GM21515 (cell line): ENCODE measurements at regions not wholly inside any gene's neighbourhood (a gene's known extent, or its start where the extent isn't known, plus 50 kb on each side); places are given as distances from the start of the nearest gene placed in this dataset.

ENCODE experiments used
- ATAC-seq: cut with Tn5 transposase; IDR thresholded peaks from one replicate; pipeline ENCODE4 v1.9.1; 2021; ENCODE audit not compliant: unreplicated experiment

DNA sequence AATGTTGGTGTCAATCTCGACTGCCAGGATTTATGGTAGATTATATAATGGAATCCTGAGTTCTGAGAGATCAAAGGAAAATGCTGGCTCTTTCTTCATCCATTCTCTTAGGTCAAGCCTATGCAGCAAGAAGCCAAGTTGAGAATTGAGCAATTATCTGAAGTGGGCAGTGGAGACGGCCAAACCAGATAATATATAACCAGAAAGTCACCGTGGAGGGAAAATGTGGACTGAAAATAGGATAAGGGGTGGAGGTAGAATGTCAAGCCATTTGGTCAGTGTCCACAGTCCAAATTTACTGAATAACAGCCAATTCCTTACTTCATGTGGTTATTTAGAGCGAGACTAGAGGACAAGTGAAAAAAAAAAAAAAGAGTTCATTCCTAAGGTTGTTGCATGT, 107.8 kb upstream of the ESR1 start:
- ATAC-seq, result no peak

DNA sequence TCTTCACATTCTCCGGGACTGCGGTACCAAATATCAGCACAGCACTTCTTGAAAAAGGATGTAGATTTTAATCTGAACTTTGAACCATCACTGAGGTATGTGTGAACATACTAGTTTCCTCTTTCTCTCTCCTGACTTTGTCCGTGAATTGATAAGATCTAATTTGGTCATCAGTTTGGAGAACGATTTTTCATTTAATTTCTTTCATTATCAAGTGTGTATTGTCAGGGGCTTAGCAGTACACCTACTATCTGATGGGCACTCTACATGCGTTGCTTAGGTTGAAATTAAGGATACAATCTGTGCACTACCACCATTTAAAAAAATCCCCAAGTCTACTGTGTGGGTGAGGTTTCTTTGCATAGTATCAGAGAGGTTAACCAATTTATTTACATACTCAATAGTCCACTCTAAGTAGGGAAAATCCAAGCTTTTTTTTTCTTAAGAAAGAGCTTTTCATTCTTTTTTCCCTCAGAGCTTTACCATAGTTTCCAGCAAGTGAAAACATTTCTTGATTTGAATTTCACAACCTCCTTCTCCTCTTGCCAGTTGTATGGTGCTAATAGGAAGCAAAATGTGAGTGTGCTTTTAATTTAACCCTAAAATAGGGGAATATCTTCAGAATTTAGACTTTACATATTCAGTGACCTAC, 105.4 kb upstream of the ESR1 start:
- peak; percentile 66 for ATAC-seq

DNA sequence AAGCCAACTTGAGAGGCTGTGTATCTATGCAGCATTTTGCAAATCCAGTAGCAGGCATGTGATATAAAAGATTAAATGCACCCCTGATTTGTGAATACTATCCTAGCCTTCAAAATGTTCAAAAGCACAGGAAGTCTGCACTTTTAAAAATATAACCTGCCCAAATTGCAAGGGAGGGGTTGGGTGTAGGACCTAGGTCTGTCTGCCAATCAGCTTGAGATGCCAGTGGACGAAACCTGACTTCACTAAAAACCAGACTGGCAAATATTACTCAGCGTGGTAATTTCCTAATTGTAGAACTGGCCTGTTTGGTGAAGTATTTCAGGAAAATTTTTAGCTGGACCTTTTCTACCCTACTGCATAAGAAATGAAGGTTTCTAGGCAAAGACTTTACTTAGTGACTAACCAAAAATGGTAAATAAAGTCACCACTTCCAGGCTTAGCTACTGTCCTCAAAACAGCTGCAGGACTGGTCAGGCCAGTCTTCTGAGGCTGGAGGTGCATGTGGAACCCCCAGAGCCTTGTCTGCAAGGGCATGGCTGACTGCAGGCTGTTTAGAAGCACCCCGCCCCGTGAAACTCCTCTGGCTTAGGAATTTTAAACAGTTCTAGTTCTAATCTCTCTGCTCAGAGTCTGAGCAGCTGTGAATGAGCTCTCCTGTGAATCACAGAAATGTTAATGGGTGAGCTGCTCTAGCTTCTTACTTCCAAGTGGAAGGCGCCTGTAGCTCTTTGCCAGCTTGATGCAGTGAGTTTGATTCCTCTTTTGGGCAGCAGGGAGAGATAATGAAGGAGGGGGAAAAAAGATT, 104.4 kb upstream of the ESR1 start:
- ATAC-seq, result peak; percentile 25

DNA sequence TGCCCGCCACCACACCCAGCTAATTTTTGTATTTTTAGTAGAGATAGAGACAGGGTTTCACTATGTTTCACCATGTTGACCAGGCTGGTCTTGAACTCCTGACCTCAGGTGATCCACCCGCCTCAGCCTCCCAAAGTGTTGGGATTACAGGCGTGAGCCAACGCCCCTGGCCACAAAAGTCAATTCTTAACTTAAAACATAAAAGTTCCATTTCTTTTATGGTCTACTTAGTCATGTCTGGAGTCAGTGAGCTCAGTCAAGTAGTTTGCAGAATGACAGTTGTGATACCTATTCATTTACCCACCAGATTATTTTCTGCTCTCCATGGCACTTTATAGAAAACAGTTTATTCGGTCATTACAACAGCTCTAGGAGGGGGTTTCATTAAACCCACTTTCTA, 103.1 kb upstream of the ESR1 start:
- ATAC-seq, result no peak

- ATAC-seq, result no peak
Observed at GRCh38 chr6:151705993-151706733, 101.3 kb upstream of the ESR1 start.

DNA sequence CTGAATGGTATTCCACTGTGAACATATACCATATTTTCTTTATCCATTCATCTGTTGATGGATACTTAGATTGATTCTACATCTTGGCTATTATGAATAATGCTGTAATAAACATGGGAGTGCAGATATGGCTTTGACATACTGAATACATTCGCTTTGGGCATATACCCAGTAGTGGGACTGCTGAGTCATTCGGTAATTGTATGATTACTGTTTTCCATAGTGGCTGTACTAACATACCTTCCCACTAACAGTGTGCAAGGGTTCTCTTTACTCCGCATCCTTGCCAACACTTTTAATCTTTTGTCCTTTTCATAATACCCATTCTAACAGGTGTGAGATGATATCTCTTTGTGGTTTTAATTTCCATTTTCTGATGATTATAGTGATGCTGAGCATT, 98.2 kb upstream of the ESR1 start:
- ATAC-seq, result no peak

DNA sequence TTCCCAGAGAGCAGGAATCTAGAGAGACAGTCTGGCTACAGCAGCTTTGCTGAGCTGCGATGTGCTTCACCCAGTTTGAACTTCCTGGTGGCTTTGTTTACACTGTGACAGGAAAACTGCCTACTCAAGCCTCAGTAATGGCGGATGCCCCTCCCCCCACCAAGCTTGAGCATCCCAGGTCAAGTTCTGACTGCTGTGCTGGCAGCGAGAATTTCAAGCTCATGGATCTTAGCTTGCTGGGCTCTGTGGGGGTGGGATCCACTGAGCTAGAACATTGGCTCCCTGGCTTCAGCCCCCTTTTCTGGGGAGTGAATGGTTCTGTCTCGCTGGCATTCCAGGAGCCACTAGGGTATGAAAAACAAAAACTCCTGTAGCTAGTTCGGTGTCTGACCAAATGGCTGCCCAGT, 91.0 kb upstream of the ESR1 start:
- no peak for ATAC-seq

DNA sequence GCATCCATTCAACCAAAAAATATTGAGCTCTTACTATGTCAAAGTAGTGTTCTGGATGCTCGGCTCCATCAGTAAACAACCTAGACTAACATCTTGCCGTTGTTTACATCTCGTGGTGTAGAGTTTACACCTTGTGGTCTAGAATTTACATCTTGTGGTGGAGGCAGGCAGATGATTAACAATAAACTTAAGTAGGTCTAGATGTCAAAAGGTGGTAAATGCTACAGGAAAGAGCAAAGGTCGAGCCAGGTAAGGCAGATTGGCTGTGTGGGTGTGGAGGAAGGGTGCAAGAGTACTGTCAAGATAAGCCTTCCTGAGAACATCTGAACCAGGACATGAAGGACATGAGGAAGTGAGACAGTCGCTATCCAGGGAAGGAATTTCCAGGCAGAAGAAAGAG, 88.4 kb upstream of the ESR1 start:
- ATAC-seq, result no peak

DNA sequence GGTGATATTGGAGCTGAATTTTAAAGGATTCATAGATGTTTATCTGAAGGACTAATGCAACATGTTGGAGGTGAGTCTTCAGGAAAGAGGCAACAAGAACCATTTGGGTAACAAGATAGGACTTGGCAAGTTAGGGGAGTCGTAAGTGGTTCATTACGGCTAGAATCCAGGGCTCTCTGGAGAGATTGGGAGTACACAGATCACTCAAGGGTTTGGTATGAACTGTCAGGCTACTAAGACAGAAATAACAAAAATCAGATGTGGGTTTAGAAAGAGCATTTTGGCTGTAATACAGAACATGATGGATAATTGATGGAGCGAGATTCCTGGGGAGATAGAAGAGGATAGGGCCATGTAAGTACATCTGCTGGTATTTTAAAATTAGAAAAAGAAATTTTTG, 86.3 kb upstream of the ESR1 start:
- ATAC-seq, result no peak

GRCh38 chr6:151721671-151722070, 85.8 kb upstream of the ESR1 start:
- ATAC-seq, result no peak

DNA sequence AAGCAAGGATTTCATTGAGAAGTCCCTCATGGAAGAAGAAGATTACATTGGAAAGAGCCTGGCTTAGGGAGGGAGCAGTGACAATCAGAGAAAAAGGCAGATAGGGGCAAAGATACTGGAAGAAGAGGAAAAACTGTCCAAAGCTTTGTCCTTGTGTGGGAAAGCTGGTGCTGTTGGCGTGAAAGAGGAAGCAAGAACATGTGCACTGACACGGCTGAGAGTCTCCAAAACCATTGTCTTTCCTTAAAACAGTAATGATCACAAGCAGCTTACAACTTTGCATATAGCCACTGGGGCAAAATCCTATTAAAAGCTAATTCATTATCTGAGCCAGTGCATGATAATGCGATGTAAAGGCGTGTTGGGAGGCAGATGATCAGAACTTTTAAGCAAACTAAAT, 85.1 kb upstream of the ESR1 start:
- no peak for ATAC-seq

- ATAC-seq, result peak; percentile 71
Observed at GRCh38 chr6:151723152-151723551, 84.3 kb upstream of the ESR1 start.

GRCh38 chr6:151729829-151730495, 77.5 kb upstream of the ESR1 start:
- ATAC-seq, result no peak

- ATAC-seq, result no peak
Observed at GRCh38 chr6:151730496-151730870, 77.0 kb upstream of the ESR1 start.

DNA sequence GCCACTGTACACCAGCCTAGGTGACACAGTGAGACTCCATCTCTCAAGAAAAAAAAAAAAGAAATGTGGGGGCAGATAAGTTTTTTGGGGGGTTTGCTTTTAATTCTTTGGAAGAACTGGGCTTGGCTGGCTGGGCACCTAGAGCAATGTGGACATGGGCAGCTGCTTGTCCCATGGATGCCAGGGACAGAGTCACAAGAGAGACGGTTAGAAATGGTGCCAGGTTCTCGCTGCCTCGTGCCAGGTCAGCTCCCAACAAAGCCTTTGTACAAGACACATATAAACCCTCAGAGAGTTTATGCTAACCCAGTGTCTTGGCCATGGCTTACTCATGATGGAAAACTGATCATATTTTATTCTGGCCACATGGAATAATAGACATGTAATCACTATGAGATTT, 76.2 kb upstream of the ESR1 start:
- ATAC-seq, result no peak

- ATAC-seq, result no peak
Observed at GRCh38 chr6:151733680-151734320, 73.7 kb upstream of the ESR1 start.

GRCh38 chr6:151738267-151738666, 69.2 kb upstream of the ESR1 start:
- no peak for ATAC-seq

DNA sequence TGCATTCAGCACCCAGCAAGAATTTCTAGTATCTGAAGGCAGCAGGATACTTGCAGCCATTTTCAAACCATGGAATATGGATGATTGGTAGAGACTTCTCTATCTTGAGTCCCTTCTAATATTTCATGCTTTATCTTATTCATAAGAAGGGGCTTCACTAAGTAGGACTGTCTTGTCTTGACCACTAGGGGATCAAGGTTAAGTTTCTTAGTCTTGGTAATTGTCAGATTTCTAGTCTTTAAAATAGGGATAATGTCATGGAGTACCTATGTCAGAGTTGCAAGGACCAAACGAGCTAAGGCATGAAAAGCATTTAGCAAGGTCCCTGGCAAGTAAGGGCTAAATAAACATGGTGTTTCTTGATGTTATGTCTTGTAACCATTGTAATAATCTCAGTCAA, 68.5 kb upstream of the ESR1 start:
- ATAC-seq, result no peak

- no peak for ATAC-seq
Observed at GRCh38 chr6:151740820-151741219, 66.7 kb upstream of the ESR1 start.

- ATAC-seq, result no peak
Observed at GRCh38 chr6:151747896-151748295, 59.6 kb upstream of the ESR1 start.

DNA sequence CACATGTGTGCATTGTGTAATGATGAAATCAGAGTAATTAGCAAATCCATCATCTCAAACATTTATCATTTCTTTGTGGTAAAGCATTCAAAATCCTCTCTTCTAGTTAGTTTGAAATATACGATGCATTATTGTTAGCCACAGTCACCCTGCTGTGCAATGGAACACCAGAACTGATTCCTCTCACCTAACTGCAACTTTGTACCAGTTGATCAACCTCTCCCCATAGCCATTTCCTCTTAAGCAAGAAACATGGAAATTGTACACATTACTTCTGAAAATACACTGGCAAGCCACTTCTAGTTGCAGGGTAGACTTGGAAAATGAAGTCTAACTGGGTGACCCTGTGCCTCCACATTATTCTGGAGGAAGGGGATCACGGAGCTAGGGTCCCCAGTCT, 58.1 kb upstream of the ESR1 start:
- no peak for ATAC-seq
